A549 (cell line): ENCODE measurements at regions not wholly inside any gene's neighbourhood (a gene's known extent, or its start where the extent isn't known, plus 50 kb on each side); places are given as distances from the start of the nearest gene placed in this dataset.

Experiments used
- EP300 ChIP-seq, 2 experiments: fragments of >200 bp; sonication (Bioruptor Twin); formaldehyde crosslinking; IDR thresholded peaks; 2 replicates in 1 of 2; 3 replicates in 1 of 2; pipeline ENCODE4 v1.6.1; 2016 to 2017
- SREBF2 ChIP-seq: fragments of 450-650 bp; IDR thresholded peaks from 2 replicates; pipeline ENCODE4 v1.6.1; 2014; ENCODE audit warnings: mild to moderate bottlenecking, moderate library complexity
- TF ChIP-seq, protein P1 (sequence below): IDR thresholded peaks from 2 replicates; pipeline ENCODE4 v1.6.1; 2012
- TF ChIP-seq, protein P2 (sequence below): fragments of >200 bp; sonication (Bioruptor Twin); formaldehyde crosslinking; IDR thresholded peaks from 3 replicates; pipeline ENCODE4 v1.5.1; 2016

DNA sequence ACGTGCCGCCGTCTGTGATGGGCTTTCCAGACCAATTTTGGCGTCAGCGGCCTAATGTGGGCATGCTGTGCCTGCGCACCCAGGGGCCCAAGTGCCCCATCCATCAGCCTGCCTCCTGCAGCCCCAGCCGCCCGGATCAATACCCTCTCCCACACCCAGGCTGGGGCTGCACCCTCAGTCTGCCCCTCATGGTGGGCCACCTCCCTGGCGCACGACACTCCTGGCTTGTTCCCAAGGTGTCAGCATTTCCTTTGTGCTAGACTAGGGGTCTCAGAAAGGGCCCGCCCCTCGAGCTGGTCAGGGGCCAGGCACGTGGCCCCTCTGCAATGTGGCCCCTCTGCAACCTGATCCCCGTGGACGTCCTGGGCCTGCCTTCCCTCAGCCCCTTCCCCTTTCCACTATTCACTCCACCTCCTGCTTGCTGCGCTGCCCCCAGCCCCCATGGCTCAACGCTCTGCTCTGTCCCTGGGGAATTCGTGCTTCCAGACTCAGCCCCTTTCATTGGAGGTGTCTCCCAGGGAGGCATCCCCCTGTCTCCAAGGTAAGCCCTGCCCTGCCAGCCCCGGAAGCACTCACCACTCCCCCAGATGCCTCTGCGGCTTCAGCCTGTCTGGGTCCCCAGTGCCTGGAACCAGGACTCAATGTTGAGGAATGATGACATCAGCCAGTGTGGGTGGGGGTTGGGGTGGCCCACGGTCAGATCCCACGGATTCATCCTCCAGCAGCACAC, 130.8 kb downstream of the HMX1 start:
- TF ChIP-seq SREBF2, result no peak
- TF ChIP-seq, protein P1, sequence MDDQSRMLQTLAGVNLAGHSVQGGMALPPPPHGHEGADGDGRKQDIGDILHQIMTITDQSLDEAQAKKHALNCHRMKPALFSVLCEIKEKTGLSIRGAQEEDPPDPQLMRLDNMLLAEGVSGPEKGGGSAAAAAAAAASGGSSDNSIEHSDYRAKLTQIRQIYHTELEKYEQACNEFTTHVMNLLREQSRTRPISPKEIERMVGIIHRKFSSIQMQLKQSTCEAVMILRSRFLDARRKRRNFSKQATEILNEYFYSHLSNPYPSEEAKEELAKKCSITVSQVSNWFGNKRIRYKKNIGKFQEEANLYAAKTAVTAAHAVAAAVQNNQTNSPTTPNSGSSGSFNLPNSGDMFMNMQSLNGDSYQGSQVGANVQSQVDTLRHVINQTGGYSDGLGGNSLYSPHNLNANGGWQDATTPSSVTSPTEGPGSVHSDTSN, result no peak
- TF ChIP-seq, protein P2, sequence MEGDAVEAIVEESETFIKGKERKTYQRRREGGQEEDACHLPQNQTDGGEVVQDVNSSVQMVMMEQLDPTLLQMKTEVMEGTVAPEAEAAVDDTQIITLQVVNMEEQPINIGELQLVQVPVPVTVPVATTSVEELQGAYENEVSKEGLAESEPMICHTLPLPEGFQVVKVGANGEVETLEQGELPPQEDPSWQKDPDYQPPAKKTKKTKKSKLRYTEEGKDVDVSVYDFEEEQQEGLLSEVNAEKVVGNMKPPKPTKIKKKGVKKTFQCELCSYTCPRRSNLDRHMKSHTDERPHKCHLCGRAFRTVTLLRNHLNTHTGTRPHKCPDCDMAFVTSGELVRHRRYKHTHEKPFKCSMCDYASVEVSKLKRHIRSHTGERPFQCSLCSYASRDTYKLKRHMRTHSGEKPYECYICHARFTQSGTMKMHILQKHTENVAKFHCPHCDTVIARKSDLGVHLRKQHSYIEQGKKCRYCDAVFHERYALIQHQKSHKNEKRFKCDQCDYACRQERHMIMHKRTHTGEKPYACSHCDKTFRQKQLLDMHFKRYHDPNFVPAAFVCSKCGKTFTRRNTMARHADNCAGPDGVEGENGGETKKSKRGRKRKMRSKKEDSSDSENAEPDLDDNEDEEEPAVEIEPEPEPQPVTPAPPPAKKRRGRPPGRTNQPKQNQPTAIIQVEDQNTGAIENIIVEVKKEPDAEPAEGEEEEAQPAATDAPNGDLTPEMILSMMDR, result no peak
- TF ChIP-seq EP300 (IDR thresholded peaks at IDR 0.05), result no peak
